AG09319 (cell line): ENCODE measurements at regions not wholly inside any gene's neighbourhood (a gene's known extent, or its start where the extent isn't known, plus 50 kb on each side); places are given as distances from the start of the nearest gene placed in this dataset.

Experiments
- DNase-seq: peaks from one replicate; pipeline ENCODE4 v3.0.0-alpha.2; 2010; ENCODE audit warnings: low read depth; ENCODE audit errors: extremely low read depth
- TF ChIP-seq, protein P1 (sequence below): IDR thresholded peaks from 2 replicates; pipeline ENCODE4 v1.5.1; 2011; ENCODE audit warnings: low read depth, mild to moderate bottlenecking, inconsistent platforms, low read length, moderate library complexity

DNA sequence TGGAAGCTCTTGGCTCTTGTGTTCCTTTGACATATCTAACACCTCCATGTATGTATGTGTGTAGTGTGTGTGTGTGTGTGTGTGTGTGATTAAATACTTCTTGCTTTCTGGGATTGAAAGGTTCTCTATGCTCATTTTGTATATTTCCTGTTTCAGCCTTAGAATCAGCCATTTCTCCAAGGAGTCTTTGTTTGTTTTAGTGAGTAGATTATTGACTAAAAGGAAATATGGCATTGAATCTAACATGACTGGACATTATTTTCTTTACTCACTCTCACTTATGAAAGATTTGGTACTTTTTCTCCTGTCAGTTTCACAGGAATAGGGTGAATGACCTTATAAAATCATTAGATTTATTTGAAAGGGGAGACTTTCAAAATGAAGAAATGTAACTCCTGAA lies 413.8 kb upstream of the SLC14A2 start:
- no peak for DNase-seq
- TF ChIP-seq, protein P1, sequence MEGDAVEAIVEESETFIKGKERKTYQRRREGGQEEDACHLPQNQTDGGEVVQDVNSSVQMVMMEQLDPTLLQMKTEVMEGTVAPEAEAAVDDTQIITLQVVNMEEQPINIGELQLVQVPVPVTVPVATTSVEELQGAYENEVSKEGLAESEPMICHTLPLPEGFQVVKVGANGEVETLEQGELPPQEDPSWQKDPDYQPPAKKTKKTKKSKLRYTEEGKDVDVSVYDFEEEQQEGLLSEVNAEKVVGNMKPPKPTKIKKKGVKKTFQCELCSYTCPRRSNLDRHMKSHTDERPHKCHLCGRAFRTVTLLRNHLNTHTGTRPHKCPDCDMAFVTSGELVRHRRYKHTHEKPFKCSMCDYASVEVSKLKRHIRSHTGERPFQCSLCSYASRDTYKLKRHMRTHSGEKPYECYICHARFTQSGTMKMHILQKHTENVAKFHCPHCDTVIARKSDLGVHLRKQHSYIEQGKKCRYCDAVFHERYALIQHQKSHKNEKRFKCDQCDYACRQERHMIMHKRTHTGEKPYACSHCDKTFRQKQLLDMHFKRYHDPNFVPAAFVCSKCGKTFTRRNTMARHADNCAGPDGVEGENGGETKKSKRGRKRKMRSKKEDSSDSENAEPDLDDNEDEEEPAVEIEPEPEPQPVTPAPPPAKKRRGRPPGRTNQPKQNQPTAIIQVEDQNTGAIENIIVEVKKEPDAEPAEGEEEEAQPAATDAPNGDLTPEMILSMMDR: no peak

DNA sequence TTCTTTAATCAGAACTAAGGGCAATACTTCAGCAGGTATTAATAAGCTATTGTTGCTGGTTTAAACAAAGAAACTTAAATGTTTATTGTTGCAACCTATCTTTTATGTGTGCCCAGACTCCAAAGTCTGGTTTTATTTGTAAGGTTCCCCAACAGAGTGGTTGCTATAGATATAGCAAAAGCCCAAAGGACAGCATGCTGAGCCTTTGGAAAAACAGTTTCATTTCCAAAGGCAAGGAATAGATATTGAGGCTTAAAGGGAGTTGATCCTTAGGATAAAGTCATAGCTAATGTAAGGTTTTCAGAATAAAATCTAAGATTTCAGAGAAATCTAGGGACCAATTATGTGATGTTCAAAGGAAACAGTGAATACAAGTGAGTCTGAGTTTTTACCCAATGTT lies 413.2 kb upstream of the SLC14A2 start:
- TF ChIP-seq, protein P1: no peak
- no peak for DNase-seq

DNA sequence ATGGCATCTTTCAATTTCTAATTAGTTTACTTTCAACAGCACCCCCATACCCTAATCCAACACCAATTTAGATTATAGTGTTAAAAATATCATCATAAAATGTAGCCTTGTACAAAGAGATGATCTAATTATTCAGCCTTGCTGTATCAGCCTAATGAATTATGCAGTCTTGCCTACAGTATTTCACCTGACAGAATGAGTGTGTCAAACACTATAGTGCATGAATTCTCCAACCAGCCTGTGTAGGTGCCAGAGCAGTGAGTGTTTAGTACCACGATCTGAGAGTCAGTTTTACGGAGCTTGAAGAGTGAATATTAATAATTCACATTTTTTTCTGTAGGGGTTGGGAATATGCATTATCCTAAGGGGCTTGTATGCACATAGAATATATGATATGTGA lies 411.6 kb upstream of the SLC14A2 start:
- DNase-seq: no peak

DNA sequence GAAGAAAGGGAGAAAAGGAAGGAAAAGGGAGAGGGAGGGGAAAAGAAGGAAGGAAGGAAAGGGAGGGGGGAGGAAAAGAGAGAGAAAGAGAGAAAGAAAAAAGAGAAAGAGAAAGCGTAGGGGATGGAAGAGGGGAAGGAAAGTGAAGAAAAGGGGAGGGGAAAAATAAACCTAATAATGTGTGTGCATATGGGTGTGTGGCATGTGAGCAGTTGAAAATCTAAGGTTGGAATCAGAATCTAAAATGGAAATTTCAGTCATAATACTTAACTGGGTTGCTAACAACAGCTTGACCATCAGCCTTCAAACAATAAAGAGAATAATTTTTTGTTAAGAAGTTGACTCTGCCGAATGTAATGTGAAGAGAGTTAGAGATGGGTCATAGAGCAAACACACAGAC lies 407.9 kb upstream of the SLC14A2 start:
- TF ChIP-seq, protein P1: no peak
- DNase-seq: no peak

More for the DNA sequence above, 411.6 kb upstream of the SLC14A2 start:
- TF ChIP-seq, protein P1: no peak

DNA sequence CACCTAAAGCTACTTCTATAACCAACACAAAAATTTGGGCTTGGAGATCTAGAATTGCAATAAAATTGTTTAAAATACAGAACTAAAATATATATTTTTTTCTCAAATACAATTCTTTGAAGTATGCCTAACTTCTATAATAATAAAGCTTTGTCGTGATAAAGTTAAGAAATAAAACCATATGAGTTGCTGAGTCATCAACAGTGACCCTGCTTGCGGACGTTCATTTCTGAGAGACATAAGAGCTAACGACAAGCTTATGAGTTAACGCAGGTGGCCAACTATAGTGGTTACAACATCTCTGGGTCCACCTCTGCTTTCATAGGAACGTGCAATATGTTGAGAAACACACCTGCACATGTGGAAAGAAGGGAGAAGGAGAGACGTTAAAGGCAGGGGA lies 407.1 kb upstream of the SLC14A2 start:
- DNase-seq: no peak
- TF ChIP-seq, protein P1: no peak

DNA sequence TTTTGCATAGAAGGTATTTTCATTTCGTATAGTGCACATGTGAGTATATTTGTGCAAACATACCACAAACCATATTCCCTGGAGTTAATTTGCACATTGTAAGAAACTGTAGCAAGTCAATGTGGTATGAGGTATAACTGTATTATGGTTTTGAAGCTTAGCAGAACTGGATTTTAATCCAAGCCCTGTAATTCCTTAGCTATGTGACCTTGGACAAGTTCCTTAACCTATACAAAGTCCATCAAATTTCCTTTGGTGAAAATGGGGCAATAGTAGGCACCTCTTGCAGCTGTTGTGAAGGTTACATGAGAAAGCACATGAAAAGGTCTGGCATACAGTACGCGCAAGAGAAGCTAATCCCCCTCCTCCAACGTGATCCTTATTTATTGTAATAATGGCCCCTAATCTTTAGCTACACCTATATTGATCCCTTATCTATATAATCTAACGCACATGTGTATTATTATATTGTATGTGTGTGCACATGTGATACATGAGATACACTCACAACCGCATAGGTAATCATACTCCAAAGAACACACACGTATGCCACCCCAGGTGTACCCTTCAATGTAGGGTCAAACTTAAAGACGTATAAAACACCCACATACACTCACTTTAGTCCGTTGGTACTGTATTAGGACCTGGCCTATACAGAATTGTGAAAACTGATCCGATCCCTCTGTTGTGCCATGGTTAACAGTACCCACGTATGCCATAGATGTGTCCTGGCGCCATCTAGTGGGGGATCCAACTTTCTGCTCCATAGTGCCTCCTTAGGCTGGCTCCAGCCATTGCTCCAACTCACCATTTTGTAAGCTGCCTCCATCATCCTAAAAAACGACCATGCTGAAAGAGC lies 402.9 kb upstream of the SLC14A2 start:
- peak; percentile 38 for DNase-seq
- TF ChIP-seq, protein P1: peak; percentile 93

DNA sequence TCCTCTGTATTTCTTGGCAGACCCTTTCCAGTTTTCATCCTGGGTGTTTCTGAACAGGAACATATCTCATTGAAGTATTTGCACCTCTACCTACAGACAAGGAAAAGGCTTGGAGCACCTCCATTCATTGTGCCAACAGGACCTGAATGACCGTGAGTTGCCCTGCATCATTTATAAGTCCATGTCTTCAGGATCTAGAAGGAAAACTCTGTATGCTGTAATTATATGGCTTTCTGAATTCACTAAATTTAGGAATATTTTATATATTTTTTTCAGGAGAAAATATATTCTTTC lies 402.3 kb upstream of the SLC14A2 start:
- DNase-seq: no peak
- TF ChIP-seq, protein P1: no peak
